NB4 (cell line): ENCODE measurements at regions not wholly inside any gene's neighbourhood (a gene's known extent, or its start where the extent isn't known, plus 50 kb on each side); places are given as distances from the start of the nearest gene placed in this dataset.

Experiments used
- DNase-seq: peaks from one replicate; pipeline ENCODE4 v3.0.0; 2010; ENCODE audit warnings: low read depth
- H3K4me3 ChIP-seq: one replicate; pipeline ENCODE4 v1.5.1; 2011; ENCODE audit warnings: mild to moderate bottlenecking, low read depth, low read length, moderate library complexity
- MYC ChIP-seq: IDR thresholded peaks from 2 replicates; pipeline ENCODE4 v1.6.1; 2011; ENCODE audit warnings: low read depth, low read length
- POLR2A ChIP-seq: IDR thresholded peaks from 2 replicates; pipeline ENCODE4 v1.6.1; 2011; ENCODE audit warnings: mild to moderate bottlenecking; ENCODE audit not compliant: insufficient read length; ENCODE audit errors: extremely low read depth
- TF ChIP-seq, protein P1 (sequence below): IDR thresholded peaks from one replicate; pipeline ENCODE4 v1.5.1; 2012; ENCODE audit warnings: low read depth, low read length
- TF ChIP-seq, protein P2 (sequence below): IDR thresholded peaks from 2 replicates; pipeline ENCODE4 v1.6.1; 2011; ENCODE audit warnings: low read depth, low read length

GRCh38 chr4:124863040-124863545 is 150.6 kb upstream of the ANKRD50 start:
- H3K4me3 ChIP-seq, result no peak overlapping the region
- TF ChIP-seq, protein P1, sequence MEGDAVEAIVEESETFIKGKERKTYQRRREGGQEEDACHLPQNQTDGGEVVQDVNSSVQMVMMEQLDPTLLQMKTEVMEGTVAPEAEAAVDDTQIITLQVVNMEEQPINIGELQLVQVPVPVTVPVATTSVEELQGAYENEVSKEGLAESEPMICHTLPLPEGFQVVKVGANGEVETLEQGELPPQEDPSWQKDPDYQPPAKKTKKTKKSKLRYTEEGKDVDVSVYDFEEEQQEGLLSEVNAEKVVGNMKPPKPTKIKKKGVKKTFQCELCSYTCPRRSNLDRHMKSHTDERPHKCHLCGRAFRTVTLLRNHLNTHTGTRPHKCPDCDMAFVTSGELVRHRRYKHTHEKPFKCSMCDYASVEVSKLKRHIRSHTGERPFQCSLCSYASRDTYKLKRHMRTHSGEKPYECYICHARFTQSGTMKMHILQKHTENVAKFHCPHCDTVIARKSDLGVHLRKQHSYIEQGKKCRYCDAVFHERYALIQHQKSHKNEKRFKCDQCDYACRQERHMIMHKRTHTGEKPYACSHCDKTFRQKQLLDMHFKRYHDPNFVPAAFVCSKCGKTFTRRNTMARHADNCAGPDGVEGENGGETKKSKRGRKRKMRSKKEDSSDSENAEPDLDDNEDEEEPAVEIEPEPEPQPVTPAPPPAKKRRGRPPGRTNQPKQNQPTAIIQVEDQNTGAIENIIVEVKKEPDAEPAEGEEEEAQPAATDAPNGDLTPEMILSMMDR, result no peak
- TF ChIP-seq POLR2A, result no peak
- TF ChIP-seq, protein P2, sequence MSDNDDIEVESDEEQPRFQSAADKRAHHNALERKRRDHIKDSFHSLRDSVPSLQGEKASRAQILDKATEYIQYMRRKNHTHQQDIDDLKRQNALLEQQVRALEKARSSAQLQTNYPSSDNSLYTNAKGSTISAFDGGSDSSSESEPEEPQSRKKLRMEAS, result no peak
- TF ChIP-seq MYC, result no peak
- no peak for DNase-seq

DNA sequence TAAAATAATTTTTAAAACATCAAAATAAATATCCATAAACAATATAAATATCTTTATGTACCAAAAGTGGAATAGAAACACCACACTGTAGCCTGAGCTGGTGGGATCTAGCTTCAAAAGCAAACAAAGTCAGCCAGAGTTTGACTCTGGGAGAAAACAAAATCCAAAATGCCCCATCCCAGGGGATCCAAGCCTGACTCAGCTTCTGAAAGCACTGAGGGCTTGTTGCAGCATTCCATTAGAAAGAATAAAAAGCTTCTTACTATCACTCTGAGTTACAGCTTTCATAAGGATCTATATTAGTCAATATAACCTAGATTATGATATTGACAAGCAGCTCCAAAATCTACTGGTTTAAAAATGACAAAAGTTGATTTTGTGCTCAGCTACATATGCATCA is 149.7 kb upstream of the ANKRD50 start:
- no peak for DNase-seq
- H3K4me3 ChIP-seq, result no peak overlapping the region
- TF ChIP-seq, protein P2, result no peak
- no peak for TF ChIP-seq POLR2A
- TF ChIP-seq, protein P1, result no peak
- TF ChIP-seq MYC, result no peak

GRCh38 chr4:124861761-124862160 is 149.2 kb upstream of the ANKRD50 start:
- H3K4me3 ChIP-seq, result no peak overlapping the region
- TF ChIP-seq MYC (no peak), POLR2A (no peak)
- TF ChIP-seq, protein P2, result no peak
- TF ChIP-seq, protein P1, result no peak

DNA sequence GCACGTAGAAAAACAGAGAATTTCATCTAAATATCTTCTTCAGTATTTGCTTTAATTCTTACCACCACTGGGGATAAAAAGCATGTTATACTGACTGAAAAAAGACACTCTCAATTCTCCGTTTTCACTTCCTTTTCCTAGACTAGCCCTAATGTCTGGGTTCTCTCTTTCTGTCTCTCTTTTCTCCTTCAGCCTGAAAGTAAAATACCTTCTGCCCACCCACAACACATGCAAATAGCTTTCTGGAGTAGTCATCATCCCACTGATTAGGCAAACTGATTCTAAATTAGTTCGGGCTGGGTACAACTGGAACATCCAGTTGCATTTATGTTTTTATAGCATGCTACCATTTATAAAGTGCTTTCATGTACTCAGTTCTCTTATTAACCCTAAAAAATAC is 142.4 kb upstream of the ANKRD50 start:
- H3K4me3 ChIP-seq, result no peak overlapping the region
- DNase-seq, result no peak
- TF ChIP-seq POLR2A (no peak), MYC (no peak)
- TF ChIP-seq, protein P2, result no peak
- TF ChIP-seq, protein P1, result no peak

More at GRCh38 chr4:124861761-124862160, 149.2 kb upstream of the ANKRD50 start:
- no peak for DNase-seq

DNA sequence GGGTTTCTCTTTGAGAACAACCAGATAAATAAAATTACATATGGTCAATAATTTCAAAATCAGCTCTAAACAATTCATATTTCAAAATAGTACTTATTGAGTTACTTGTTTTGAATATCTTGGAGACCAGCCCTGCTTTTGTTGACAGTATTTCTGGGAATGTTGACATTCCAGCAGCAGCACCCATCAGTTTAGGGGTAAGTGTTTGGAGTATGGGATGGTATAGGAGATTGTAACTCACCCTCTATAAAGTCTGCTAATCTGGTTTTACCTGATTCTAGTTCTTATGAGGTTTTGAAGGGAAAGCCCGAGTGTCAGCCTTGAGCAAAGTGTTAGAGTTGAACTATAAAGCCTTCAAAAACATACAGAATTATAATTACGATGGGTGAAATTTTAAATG is 139.2 kb upstream of the ANKRD50 start:
- TF ChIP-seq POLR2A, result no peak
- TF ChIP-seq, protein P2, result no peak

GRCh38 chr4:124846306-124846705 is 133.8 kb upstream of the ANKRD50 start:
- H3K4me3 ChIP-seq, result no peak overlapping the region
- TF ChIP-seq, protein P1, result no peak
- TF ChIP-seq, protein P2, result no peak
- no peak for TF ChIP-seq MYC
- TF ChIP-seq POLR2A, result no peak
- DNase-seq, result no peak

More for the DNA sequence above, 139.2 kb upstream of the ANKRD50 start:
- DNase-seq, result no peak
- no peak overlapping the region for H3K4me3 ChIP-seq
